H9 (cell line): ENCODE measurements at regions not wholly inside any gene's neighbourhood (a gene's known extent, or its start where the extent isn't known, plus 50 kb on each side); places are given as distances from the start of the nearest gene placed in this dataset.

ENCODE experiments used
- DNase-seq: peaks from one replicate; pipeline ENCODE4 v3.0.0-alpha.2; 2017
- H2AFZ ChIP-seq: one replicate; pipeline ENCODE4 v1.6.1; 2013; ENCODE audit warnings: mild to moderate bottlenecking, low read length, control low read depth, moderate library complexity
- H2AK5ac ChIP-seq: 2 replicates; pipeline ENCODE4 v1.6.1; 2013; ENCODE audit warnings: low read length, control low read depth, mixed read lengths; ENCODE audit not compliant: insufficient read length
- H2BK120ac ChIP-seq: one replicate; pipeline ENCODE4 v1.6.1; 2013; ENCODE audit warnings: low read depth, mild to moderate bottlenecking, low read length, control low read depth, inconsistent platforms; ENCODE audit not compliant: poor library complexity, severe bottlenecking
- H2BK12ac ChIP-seq: 2 replicates; pipeline ENCODE4 v1.6.1; 2013; ENCODE audit warnings: low read length, control low read depth, mixed read lengths, low read depth; ENCODE audit not compliant: insufficient read length
- H2BK15ac ChIP-seq: 2 replicates; pipeline ENCODE4 v1.6.1; 2013; ENCODE audit warnings: low read depth, low read length, control low read depth
- H2BK20ac ChIP-seq: one replicate; pipeline ENCODE4 v1.6.1; 2013; ENCODE audit warnings: low read depth, mild to moderate bottlenecking, low read length, control low read depth, inconsistent platforms; ENCODE audit not compliant: poor library complexity, severe bottlenecking
- H2BK5ac ChIP-seq: 2 replicates; pipeline ENCODE4 v1.6.1; 2013; ENCODE audit warnings: low read length, control low read depth, mixed read lengths; ENCODE audit not compliant: insufficient read length
- H3K14ac ChIP-seq: 2 replicates; pipeline ENCODE4 v1.6.1; 2013; ENCODE audit warnings: low read length, control low read depth; ENCODE audit not compliant: insufficient read depth
- H3K18ac ChIP-seq: 2 replicates; pipeline ENCODE4 v1.6.1; 2013; ENCODE audit warnings: low read depth, mild to moderate bottlenecking, mixed read lengths, low read length, control low read depth; ENCODE audit not compliant: insufficient read length
- H3K23ac ChIP-seq: 2 replicates; pipeline ENCODE4 v1.6.1; 2013; ENCODE audit warnings: low read length, control low read depth, mixed read lengths, low read depth; ENCODE audit not compliant: insufficient read length
- H3K23me2 ChIP-seq: 2 replicates; pipeline ENCODE4 v1.6.1; 2013; ENCODE audit warnings: low read depth, mild to moderate bottlenecking, mixed read lengths, low read length, control low read depth; ENCODE audit not compliant: insufficient read length, poor library complexity, severe bottlenecking
- H3K27ac ChIP-seq: 2 replicates; pipeline ENCODE4 v1.5.1; 2013; ENCODE audit warnings: low read length, control low read depth, mixed read lengths, low read depth; ENCODE audit not compliant: insufficient read length
- H3K27me3 ChIP-seq: 2 replicates; pipeline ENCODE4 v1.6.1; 2013; ENCODE audit warnings: low read length, control low read depth, inconsistent platforms; ENCODE audit not compliant: insufficient read depth
- H3K4ac ChIP-seq: 2 replicates; pipeline ENCODE4 v1.6.1; 2013; ENCODE audit warnings: low read depth, mild to moderate bottlenecking, control low read depth, inconsistent platforms, low read length, moderate library complexity
- H3K4me1 ChIP-seq: 2 replicates; pipeline ENCODE4 v1.6.1; 2013; ENCODE audit warnings: low read length, control low read depth, inconsistent platforms; ENCODE audit not compliant: insufficient read depth
- H3K4me2 ChIP-seq: 2 replicates; pipeline ENCODE4 v1.6.1; 2013; ENCODE audit warnings: low read length, control low read depth, mixed read lengths; ENCODE audit not compliant: insufficient read length, insufficient read depth
- H3K56ac ChIP-seq: 2 replicates; pipeline ENCODE4 v1.6.1; 2013; ENCODE audit warnings: low read depth, mild to moderate bottlenecking, mixed read lengths, low read length, control low read depth; ENCODE audit not compliant: insufficient read length
- H3K79me1 ChIP-seq: 2 replicates; pipeline ENCODE4 v1.6.1; 2013; ENCODE audit warnings: low read depth, mild to moderate bottlenecking, moderate library complexity, low read length, control low read depth, inconsistent platforms; ENCODE audit not compliant: insufficient read depth, poor library complexity, severe bottlenecking
- H3K79me2 ChIP-seq: 2 replicates; pipeline ENCODE4 v1.6.1; 2013; ENCODE audit warnings: low read length, control low read depth, inconsistent platforms; ENCODE audit not compliant: insufficient read depth
- H3K9ac ChIP-seq: 2 replicates; pipeline ENCODE4 v1.6.1; 2013; ENCODE audit warnings: low read length, control low read depth, mixed read lengths; ENCODE audit not compliant: insufficient read length; ENCODE audit errors: extremely low read depth
- H3K9me3 ChIP-seq: one replicate; pipeline ENCODE4 v1.6.1; 2013; ENCODE audit warnings: low read depth, low read length, inconsistent platforms; ENCODE audit not compliant: control insufficient read depth
- H3T11ph ChIP-seq: one replicate; pipeline ENCODE4 v1.6.1; 2013; ENCODE audit warnings: mild to moderate bottlenecking, low read length, control low read depth, inconsistent platforms
- H4K20me1 ChIP-seq: one replicate; pipeline ENCODE4 v1.6.1; 2013; ENCODE audit not compliant: control insufficient read depth, insufficient read length, insufficient read depth
- H4K5ac ChIP-seq: 2 replicates; pipeline ENCODE4 v1.6.1; 2013; ENCODE audit warnings: low read depth, mild to moderate bottlenecking, mixed read lengths, low read length, control low read depth; ENCODE audit not compliant: insufficient read length
- H4K8ac ChIP-seq: replicated peaks from 2 replicates; pipeline ENCODE4 v1.6.1; 2013; ENCODE audit warnings: low read length, control low read depth, mixed read lengths, low read depth; ENCODE audit not compliant: insufficient read length
- H4K91ac ChIP-seq: 2 replicates; pipeline ENCODE4 v1.6.1; 2013; ENCODE audit warnings: low read depth, mild to moderate bottlenecking, moderate library complexity, mixed read lengths, low read length, control low read depth; ENCODE audit not compliant: insufficient read length
- H3K27ac Mint-ChIP-seq, 3 experiments: 2 replicates in 2 of 3; 3 replicates in 1 of 3; pipeline ENCODE4 v1.8.0; 2020 to 2021; ENCODE audit warnings: mixed read lengths in 3 of 3, mild to moderate bottlenecking in 1 of 3, moderate library complexity in 1 of 3
- H3K27me3 Mint-ChIP-seq: 2 replicates; pipeline ENCODE4 v1.8.0; 2021; ENCODE audit warnings: low read depth, mild to moderate bottlenecking, moderate library complexity, mixed read lengths
- H3K36me3 Mint-ChIP-seq, 3 experiments: 2 replicates in 2 of 3; 3 replicates in 1 of 3; pipeline ENCODE4 v1.8.0; 2020 to 2021; ENCODE audit warnings: low read depth in 3 of 3, mixed read lengths in 3 of 3; ENCODE audit not compliant: insufficient read depth in 1 of 3
- H3K4me1 Mint-ChIP-seq, 2 experiments: 2 replicates each; pipeline ENCODE4 v1.8.0; 2020; ENCODE audit warnings: mixed read lengths in 2 of 2
- H3K4me3 Mint-ChIP-seq, 2 experiments: 2 replicates in 1 of 2; 3 replicates in 1 of 2; pipeline ENCODE4 v1.8.0; 2020 to 2021; ENCODE audit warnings: mild to moderate bottlenecking in 2 of 2, mixed read lengths in 2 of 2, moderate library complexity in 1 of 2
- H3K9me3 Mint-ChIP-seq, 2 experiments: 2 replicates in 1 of 2; 3 replicates in 1 of 2; pipeline ENCODE4 v1.8.0; 2020; ENCODE audit warnings: mild to moderate bottlenecking in 2 of 2, mixed read lengths in 2 of 2, moderate library complexity in 1 of 2
- WGBS: extraction: QIAGEN DNeasy Blood & Tissue Kit; methylation state at CpG from one replicate; pipeline ENCODE4 v1.1.7; 2013; ENCODE audit warnings: missing lambda C conversion rate, low lambda C conversion rate, mixed read lengths; ENCODE audit not compliant: insufficient read length; ENCODE audit errors: extremely low coverage; 5-methylcytosine and 5-hydroxymethylcytosine counted together
- TF ChIP-seq, protein P1 (sequence below): fragments of 200-600 bp; sonication (generic); conservative IDR thresholded peaks from 3 replicates; pipeline ENCODE4 v1.8.0; 2021; ENCODE audit warnings: antibody characterized with exemption, mild to moderate bottlenecking

DNA sequence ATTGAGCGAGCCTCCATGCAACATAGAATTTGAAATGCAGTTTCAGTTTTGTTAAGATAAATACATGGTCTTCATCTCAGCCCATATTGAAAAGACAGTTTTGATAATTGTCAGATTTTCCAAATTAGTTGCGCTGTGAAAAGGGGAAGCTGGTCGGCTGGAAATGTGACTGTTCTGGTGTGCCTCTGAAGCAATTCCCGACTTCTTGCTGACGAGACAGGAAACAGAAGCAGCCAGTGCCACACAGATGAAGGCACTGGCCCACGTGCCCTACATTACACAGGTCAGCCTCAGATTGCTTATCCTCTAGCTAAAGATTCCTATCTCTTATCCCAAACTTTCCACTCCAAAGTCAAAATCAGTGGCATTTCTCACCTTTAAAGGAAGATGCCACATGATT is 214.1 kb upstream of the TLE4 start:
- Histone ChIP-seq H3K9ac (no peak overlapping the region), H3K79me2 (no peaks in the 10 kb centered on the region), H2BK12ac (no peak overlapping the region), H2AFZ (no peak overlapping the region), H3T11ph (no peak overlapping the region), H4K8ac (no peak overlapping the region), H4K5ac (no peak overlapping the region), H3K4me1 (peaks cover 5% of the 10 kb centered on the region; the same call in 1 of the 2 replicates), H3K27me3 (no peaks in the 10 kb centered on the region), H2BK20ac (no peak overlapping the region), H3K27ac (no peak overlapping the region), H3K56ac (no peak overlapping the region), H3K23ac (no peak overlapping the region), H3K4me2 (no peak overlapping the region), H3K18ac (no peak overlapping the region), H2BK5ac (no peak overlapping the region), H4K91ac (no peak overlapping the region), H4K20me1 (no peaks in the 10 kb centered on the region), H3K23me2 (no peaks in the 10 kb centered on the region), H3K79me1 (no peaks in the 10 kb centered on the region), H3K9me3 (no peaks in the 10 kb centered on the region), H2AK5ac (no peak overlapping the region), H3K14ac (no peak overlapping the region), H2BK15ac (no peak overlapping the region), H2BK120ac (no peak overlapping the region), H3K4ac (no peak overlapping the region)
- no peak overlapping the region for H3K4me3 Mint-ChIP-seq
- TF ChIP-seq, protein P1, sequence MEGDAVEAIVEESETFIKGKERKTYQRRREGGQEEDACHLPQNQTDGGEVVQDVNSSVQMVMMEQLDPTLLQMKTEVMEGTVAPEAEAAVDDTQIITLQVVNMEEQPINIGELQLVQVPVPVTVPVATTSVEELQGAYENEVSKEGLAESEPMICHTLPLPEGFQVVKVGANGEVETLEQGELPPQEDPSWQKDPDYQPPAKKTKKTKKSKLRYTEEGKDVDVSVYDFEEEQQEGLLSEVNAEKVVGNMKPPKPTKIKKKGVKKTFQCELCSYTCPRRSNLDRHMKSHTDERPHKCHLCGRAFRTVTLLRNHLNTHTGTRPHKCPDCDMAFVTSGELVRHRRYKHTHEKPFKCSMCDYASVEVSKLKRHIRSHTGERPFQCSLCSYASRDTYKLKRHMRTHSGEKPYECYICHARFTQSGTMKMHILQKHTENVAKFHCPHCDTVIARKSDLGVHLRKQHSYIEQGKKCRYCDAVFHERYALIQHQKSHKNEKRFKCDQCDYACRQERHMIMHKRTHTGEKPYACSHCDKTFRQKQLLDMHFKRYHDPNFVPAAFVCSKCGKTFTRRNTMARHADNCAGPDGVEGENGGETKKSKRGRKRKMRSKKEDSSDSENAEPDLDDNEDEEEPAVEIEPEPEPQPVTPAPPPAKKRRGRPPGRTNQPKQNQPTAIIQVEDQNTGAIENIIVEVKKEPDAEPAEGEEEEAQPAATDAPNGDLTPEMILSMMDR: no peak
- DNase-seq: no peak
- WGBS: no CpG with 5 or more reads among the region's 6 CpGs
- H3K27me3 Mint-ChIP-seq: peaks cover 37% of the 10 kb centered on the region
- H3K4me1 Mint-ChIP-seq: peaks cover 33 to 37% of the 10 kb centered on the region in 2 experiments
- H3K27ac Mint-ChIP-seq: no peak overlapping the region
- H3K36me3 Mint-ChIP-seq: no peaks in the 10 kb centered on the region
- no peaks in the 10 kb centered on the region; a peak in 1 of 5 replicates for H3K9me3 Mint-ChIP-seq
